ENCODE measurements at regions not wholly inside any gene's neighbourhood (a gene's known extent, or its start where the extent isn't known, plus 50 kb on each side); places are given as distances from the start of the nearest gene placed in this dataset.
"Not testable (repeated sequence)": the region's sequence is repeated elsewhere in the genome, so short reads cannot be mapped to it uniquely, and the experiment has no call there.

GRCh38 chr4:59511809-59512208 lies 1688.3 kb upstream of the ADGRL3 start:
- not testable (repeated sequence) for DNase-seq

- DNase-seq = no peak
Measured at GRCh38 chr4:59517007-59517406, 1683.1 kb upstream of the ADGRL3 start.

GRCh38 chr4:59518005-59518823 lies 1681.9 kb upstream of the ADGRL3 start:
- DNase-seq = no peak

DNA sequence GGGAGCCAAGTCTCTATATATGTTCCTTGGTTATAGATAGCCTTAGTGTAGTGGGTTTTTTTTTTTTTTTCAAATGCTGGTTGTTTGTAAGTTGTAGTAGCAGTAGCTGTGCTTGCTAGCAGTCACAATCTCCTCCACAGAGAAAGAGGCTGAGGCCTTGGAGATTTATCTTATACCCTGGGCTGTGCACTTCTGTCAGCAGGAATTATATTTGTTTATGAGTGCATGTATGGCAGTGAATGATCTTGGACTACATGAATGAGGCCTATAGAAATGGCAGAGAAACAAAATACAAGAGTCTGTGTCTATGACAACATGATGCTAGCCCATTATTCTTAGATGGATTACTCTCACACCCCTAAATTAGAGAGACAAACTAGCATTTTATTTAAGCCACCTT lies 1674.2 kb upstream of the ADGRL3 start:
- DNase-seq = no peak

- DNase-seq = no peak
Measured at GRCh38 chr4:59535541-59535940, 1664.6 kb upstream of the ADGRL3 start.

DNA sequence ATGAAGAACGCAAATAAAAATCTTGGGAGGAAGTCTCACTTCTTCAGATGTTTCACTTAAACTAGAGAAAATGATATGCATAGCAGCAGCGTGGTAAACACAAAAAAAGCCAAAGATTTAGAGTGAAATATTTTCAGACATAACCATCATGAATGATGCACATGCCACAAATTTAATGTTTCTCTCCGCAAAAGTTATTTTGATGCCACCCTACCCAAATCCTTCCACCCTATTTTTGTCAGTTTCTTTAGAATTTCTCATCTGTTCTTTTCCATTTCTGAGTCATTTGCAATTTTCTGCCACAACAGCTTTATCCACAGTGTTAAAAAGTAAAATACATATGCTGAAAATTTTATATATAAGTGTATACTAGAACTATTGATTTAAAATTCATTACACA lies 1663.7 kb upstream of the ADGRL3 start:
- no peak for DNase-seq

- no peak for DNase-seq
Measured at GRCh38 chr4:59537246-59537886, 1662.8 kb upstream of the ADGRL3 start.

DNA sequence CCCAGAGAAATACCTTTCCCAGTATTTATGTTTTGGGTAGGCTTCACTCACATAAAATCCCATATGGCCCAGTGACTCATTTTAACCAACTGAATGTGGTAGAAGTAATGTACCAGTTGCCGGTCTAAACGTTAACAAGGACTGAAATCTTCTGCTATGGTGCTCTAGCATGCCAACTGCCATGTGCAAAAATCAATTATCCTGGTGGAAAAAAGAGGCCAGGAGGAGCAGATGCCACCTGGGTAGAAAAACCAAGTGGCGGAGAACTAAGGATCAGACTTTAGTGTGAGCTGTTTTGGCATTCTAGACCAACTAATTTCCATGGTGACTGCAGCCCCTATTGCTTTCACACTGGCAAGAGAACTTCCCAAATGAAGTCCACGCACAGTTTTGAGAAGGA lies 1660.7 kb upstream of the ADGRL3 start:
- no peak for DNase-seq

GRCh38 chr4:59540311-59540710 lies 1659.8 kb upstream of the ADGRL3 start:
- no peak for DNase-seq

DNA sequence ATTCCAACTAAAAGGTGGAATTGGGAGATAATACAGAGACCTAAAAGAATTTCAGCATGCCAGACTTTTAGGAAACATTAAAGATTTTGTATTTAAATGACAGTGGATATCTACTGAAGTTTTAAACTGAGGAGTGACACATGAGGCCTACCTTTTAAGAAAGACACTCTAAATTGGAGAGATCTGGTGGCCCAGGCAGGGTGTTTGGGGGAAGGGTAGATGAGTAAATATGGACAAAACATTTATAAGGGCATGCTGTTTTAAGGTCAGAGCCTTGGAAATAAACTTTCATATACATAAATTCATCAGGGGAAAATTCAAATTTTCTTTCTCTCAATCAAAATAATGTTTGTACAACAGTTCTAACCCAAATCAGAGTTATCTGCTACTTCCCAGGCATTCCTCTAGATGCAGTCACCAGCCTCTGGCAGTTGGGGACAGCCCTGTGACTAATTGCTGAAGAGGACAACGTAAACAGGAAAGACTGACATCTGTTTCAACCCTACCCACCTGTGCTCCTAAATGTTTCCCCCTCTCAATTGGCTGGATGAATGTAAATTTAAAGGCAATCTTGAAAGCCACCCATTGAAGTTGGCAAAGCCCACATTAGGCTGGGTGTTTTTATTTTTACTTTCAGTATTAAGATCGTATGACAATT lies 1646.9 kb upstream of the ADGRL3 start:
- DNase-seq = no peak

GRCh38 chr4:59553721-59554091 lies 1646.4 kb upstream of the ADGRL3 start:
- no peak for DNase-seq

- DNase-seq = not testable (repeated sequence)
Measured at GRCh38 chr4:59556191-59556590, 1643.9 kb upstream of the ADGRL3 start.

GRCh38 chr4:59560141-59560648 lies 1639.9 kb upstream of the ADGRL3 start:
- DNase-seq = not testable (repeated sequence)

- no peak for DNase-seq
Measured at GRCh38 chr4:59565836-59566235, 1634.3 kb upstream of the ADGRL3 start.

- DNase-seq = peak; percentile 13
Measured at GRCh38 chr4:59570860-59571476, 1629.2 kb upstream of the ADGRL3 start.

DNA sequence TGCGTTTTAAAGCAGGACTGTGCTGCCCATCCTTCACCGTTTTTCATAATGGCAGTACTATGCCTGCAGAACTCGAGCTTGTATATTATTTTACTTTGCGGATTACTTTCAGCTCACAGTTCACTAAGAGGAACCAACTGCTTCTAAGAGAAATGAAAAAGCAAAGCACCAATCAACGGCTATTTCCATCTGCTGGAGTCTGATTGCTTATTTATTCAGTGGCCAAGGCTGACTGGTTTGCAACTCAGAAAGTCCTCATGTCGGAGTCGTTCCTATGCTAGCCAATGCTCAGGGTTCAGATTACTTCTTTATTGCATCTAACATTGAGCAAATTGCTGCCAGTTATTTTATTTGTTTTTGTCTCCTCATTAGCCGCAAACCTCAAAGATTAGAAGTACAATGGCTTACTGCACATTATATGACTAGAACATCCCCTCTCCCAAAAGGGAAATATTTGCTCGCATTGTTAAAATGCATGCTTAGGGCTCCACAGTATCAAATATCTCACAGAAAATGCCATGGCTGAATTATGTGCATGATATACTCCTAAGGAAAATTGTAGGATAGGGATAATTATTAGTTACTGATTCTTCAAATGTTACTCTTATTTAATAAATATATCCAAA lies 1628.2 kb upstream of the ADGRL3 start:
- no peak for DNase-seq

DNA sequence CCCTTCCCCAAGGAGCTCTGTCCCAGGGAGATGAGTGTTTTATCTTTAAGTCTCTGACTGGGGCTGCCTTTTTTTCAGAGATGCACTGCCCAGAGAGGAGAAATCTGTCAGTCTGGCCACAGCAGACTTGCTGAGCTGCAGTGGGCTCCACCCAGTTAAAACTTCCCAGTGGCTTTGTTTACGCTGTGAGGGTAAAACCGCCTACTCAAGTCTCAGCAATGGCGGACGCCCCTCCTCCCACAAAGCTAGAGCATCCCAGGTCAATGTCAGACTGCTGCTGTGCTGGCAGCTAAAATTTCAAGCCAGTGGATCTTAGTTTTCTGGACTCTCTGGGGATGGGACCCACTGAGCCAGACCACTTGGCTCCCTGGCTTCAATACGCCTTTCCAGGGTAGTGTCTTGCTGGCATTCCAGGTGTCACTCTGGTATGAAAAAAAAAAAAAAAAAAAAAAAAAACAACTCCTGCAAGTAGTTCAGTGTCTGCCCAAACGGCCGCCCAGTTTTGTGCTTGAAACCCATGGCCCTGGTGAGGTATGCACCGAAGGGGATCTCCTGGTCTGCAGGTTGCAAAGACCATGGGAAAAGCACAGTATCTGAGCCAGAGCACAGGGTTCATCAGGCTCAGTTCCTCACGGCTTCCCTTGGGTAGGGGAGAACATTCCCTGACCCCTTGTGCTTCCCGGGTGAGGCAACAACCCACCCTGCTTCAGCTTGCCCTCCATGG lies 1616.1 kb upstream of the ADGRL3 start:
- DNase-seq = no peak

GRCh38 chr4:59597536-59598329 lies 1602.4 kb upstream of the ADGRL3 start:
- no peak for DNase-seq

DNA sequence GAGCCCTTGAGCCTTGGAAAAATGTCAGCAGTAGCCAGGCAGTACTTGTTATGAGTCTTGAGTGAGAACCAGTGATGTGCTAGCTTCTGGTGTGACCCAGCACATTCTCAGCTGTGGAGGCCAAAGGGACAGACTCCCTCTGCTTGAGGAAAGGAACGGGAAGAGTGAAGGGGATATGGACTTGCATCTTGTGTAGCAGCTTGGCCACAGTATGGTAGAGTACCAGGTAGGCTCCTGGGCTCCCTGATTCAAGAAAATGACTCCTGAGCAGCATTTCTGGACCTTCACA lies 1601.9 kb upstream of the ADGRL3 start:
- no peak for DNase-seq

DNA sequence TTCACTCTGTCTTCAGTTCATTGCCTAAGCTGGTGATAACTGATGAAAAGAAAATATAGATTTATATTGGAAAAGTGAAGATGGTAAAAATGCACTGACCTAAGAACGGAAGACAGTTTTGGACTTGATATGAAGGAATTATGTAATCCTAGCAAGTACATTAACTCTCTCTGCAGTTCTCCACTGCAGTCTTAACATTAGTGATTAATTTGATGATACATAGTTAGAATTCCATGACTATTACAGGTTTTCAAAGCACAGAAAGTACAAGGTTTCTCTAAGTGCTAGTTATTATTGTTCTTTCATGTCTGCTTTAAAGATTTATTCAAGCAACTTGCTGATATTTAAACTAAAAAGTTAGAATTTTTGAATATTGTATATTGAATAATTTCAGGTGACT lies 1591.7 kb upstream of the ADGRL3 start:
- no peak for DNase-seq

DNA sequence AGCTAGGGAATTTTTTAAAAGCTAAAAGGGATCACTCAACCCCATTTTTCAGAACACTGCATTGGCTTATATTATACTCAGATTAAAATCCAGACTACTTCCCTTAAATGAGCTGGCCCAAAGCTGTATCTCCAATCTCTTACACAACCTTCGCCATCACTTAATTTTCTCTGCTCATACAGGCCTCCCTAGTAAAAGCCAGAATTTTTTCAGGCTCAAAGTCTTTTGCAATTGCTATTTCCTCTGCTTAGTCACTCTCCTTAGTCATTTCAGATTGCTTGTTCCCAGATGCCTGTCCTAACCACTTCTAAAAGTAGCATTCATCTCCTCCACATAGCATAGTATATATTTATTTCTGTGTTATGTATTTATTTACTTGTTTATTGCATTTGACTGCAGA lies 1587.9 kb upstream of the ADGRL3 start:
- peak; percentile 2 for DNase-seq
